Stimulated activated effector memory CD8-positive, alpha-beta T cell treated with anti-CD3 and anti-CD28 coated beads, Interleukin-12 subunit alpha, Interleukin-12 subunit beta, amount 100 ng/mL, for 72 hours (primary cell): ENCODE measurements at regions not wholly inside any gene's neighbourhood (a gene's known extent, or its start where the extent isn't known, plus 50 kb on each side); places are given as distances from the start of the nearest gene placed in this dataset.

Source experiments
- ATAC-seq: fragments of 150-1000 bp; cut with Tn5 transposase; 2 replicates; pipeline ENCODE4 v1.10.0; 2021
- DNase-seq, 2 donors: peaks; one replicate each; pipeline ENCODE4 v3.0.0; 2021 to 2022; ENCODE audit warnings: low spot score in 2 of 2
- H3K27ac Mint-ChIP-seq: one replicate; pipeline ENCODE4 v1.8.0; 2022; ENCODE audit warnings: mild to moderate bottlenecking, mixed read lengths
- H3K36me3 Mint-ChIP-seq: one replicate; pipeline ENCODE4 v1.8.0; 2022; ENCODE audit warnings: mild to moderate bottlenecking, mixed read lengths
- H3K4me1 Mint-ChIP-seq: one replicate; pipeline ENCODE4 v1.8.0; 2022; ENCODE audit warnings: mixed read lengths
- H3K4me3 Mint-ChIP-seq: one replicate; pipeline ENCODE4 v1.8.0; 2022; ENCODE audit warnings: mild to moderate bottlenecking, mixed read lengths
- H3K9me3 Mint-ChIP-seq: one replicate; pipeline ENCODE4 v1.8.0; 2022; ENCODE audit warnings: mixed read lengths

DNA sequence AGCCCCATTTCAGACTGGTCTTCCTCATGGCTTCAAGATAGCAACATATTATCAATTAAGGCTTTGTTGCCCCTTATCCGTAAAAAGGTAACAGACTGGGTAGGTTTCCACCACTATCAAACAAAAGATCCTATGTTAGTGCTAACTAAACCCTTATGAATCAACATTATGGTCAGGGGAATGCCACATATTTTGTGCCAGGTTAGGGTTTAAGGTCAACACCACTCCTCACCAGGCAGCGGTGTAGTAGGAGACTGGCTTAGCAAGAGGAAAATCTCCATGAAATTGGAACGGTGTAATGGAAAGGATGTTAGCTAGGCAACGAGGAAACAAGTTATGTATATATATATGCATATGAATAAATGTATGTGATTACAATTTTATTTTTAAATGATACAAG is 655.8 kb downstream of the TLR4 start:
- Mint-ChIP-seq H3K36me3 (no peaks in the 10 kb centered on the region), H3K27ac (no peak overlapping the region), H3K9me3 (peaks cover 5% of the 10 kb centered on the region), H3K4me1 (no peaks in the 10 kb centered on the region), H3K4me3 (no peak overlapping the region)
- DNase-seq (no peak), ATAC-seq (no peak)

DNA sequence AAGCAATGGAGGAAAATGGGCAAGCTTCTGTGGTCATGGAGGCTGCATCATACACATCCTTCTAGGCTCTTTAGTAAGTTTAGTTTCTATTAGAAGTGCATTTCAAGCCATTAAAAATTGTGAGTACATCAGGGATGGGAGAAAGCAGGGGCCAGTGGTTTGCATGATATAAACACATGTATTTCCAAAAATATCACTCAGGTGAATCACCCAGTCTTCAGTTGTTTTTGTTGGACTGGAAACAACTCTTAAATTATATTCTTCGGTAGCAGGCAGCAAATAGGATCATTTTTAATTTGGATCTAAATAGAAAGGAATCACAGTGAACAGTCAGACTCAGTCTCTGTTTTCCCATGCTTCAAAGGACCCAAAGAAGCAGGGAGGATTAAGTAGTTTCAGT is 657.9 kb downstream of the TLR4 start:
- DNase-seq (no peak), ATAC-seq (no peak)
- Mint-ChIP-seq H3K4me1 (no peaks in the 10 kb centered on the region), H3K9me3 (peaks cover 5% of the 10 kb centered on the region), H3K27ac (no peak overlapping the region), H3K4me3 (no peak overlapping the region), H3K36me3 (no peaks in the 10 kb centered on the region)

- peaks cover 5% of the 10 kb centered on the region for H3K9me3 Mint-ChIP-seq
- DNase-seq (no peak), ATAC-seq (no peak)
- no peaks in the 10 kb centered on the region for H3K4me1 Mint-ChIP-seq
- no peak overlapping the region for H3K27ac Mint-ChIP-seq
- no peak overlapping the region for H3K4me3 Mint-ChIP-seq
- H3K36me3 Mint-ChIP-seq: no peaks in the 10 kb centered on the region
Measured at GRCh38 chr9:118362596-118362995, 658.4 kb downstream of the TLR4 start.

DNA sequence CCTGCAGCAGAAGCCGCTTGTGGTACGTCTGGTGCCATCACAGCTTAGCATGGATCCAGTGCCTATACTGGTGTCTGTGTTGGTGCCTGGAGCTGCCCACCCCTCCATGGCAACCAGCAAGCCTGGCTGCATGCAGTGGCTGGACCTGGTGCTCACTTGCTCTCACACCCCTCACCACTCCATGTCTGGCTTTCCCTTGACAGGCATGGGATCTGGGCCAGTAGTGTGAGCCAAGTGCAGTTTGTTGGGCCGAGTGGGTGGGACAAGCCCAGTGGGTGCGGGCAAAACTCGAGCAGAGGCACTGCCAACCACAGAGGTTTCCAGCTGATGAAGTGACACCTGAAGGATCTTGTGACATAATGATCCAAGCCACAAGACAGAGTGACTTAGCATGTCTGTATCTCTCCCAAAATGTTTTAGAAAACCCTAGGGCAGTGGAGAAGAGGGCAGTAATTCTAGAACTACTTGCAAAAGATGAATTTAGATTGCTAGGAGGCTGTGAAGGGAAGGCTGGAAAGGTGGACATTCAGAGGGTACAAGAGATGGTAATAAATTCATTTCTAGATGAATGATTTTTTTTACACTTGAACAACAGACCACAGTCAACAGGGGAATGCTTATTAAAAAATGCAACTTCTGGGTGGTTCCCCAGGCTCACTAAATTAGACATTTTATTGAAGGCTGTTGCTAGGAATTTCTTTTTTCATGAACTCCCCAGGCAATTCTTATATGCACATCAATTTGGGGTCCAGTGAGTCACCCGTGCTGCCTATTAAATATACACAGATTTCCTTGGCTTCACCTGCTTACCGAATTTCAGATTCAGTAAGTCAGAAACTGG is 660.3 kb downstream of the TLR4 start:
- H3K4me3 Mint-ChIP-seq: no peak overlapping the region
- ATAC-seq (no peak), DNase-seq (no peak)
- no peak overlapping the region for H3K27ac Mint-ChIP-seq
- peaks cover 8% of the 10 kb centered on the region for H3K9me3 Mint-ChIP-seq
- no peaks in the 10 kb centered on the region for H3K36me3 Mint-ChIP-seq
- H3K4me1 Mint-ChIP-seq: no peaks in the 10 kb centered on the region

GRCh38 chr9:118366228-118366627 is 662.0 kb downstream of the TLR4 start:
- Mint-ChIP-seq H3K4me3 (no peak overlapping the region), H3K9me3 (peaks cover 8% of the 10 kb centered on the region), H3K36me3 (no peaks in the 10 kb centered on the region), H3K4me1 (no peaks in the 10 kb centered on the region), H3K27ac (no peak overlapping the region)
- no peak for DNase-seq
- no peak for ATAC-seq

DNA sequence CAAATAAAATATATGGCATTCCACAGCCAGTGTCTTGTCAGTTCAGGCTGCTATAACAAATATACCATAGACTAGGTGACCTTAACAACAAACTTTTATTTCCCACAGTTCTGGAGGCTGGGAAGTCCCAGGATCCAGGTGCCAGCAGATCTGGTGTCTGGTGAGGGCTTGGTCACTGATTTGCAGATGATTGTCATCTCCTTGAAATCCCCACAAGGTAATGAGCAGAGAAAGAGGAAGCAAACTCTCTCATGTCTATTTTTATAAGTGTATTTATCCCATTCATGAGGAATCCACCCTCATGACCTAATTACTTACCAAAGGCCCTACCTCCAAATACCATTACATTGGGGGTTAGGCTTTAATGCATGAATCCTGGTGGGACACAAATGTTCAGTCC is 663.2 kb downstream of the TLR4 start:
- no peak overlapping the region for H3K27ac Mint-ChIP-seq
- H3K4me1 Mint-ChIP-seq: no peaks in the 10 kb centered on the region
- H3K9me3 Mint-ChIP-seq: peaks cover 10% of the 10 kb centered on the region
- DNase-seq (no peak), ATAC-seq (no peak)
- H3K4me3 Mint-ChIP-seq: no peak overlapping the region
- no peaks in the 10 kb centered on the region for H3K36me3 Mint-ChIP-seq

GRCh38 chr9:118384531-118385100 is 680.4 kb downstream of the TLR4 start:
- Mint-ChIP-seq H3K9me3 (peaks cover 2% of the 10 kb centered on the region), H3K27ac (no peak overlapping the region), H3K4me1 (no peaks in the 10 kb centered on the region), H3K4me3 (no peak overlapping the region), H3K36me3 (no peaks in the 10 kb centered on the region)
- DNase-seq (no peak), ATAC-seq (no peak)

DNA sequence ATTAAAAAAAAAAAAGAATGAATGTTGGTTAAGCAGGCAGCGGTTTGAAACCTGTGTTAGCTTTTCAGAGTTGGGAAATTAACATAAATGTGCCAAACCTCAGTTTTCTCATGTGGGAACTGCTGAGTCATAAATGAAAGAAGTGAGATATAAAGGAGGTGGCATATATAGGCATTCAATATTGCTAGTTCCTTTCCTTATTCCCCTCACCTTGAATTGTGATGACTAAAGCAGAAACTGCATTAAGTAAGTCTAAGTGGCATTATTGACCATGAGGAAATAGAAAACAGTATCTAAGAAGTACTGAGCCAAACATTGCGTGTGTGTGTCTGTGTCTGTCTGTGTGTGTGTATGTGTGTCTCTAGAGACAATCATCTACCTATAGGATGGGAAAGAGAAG is 691.2 kb downstream of the TLR4 start:
- DNase-seq: no peak
- Mint-ChIP-seq H3K27ac (no peak overlapping the region), H3K9me3 (peaks cover 9% of the 10 kb centered on the region), H3K4me1 (no peaks in the 10 kb centered on the region), H3K36me3 (no peaks in the 10 kb centered on the region), H3K4me3 (no peak overlapping the region)
- peak; percentile 58 for ATAC-seq

GRCh38 chr9:118401546-118401945 is 697.3 kb downstream of the TLR4 start:
- ATAC-seq: no peak
- H3K36me3 Mint-ChIP-seq: no peaks in the 10 kb centered on the region
- H3K4me3 Mint-ChIP-seq: no peak overlapping the region
- peaks cover 8% of the 10 kb centered on the region for H3K9me3 Mint-ChIP-seq
- no peak overlapping the region for H3K27ac Mint-ChIP-seq
- no peak for DNase-seq
- no peaks in the 10 kb centered on the region for H3K4me1 Mint-ChIP-seq

DNA sequence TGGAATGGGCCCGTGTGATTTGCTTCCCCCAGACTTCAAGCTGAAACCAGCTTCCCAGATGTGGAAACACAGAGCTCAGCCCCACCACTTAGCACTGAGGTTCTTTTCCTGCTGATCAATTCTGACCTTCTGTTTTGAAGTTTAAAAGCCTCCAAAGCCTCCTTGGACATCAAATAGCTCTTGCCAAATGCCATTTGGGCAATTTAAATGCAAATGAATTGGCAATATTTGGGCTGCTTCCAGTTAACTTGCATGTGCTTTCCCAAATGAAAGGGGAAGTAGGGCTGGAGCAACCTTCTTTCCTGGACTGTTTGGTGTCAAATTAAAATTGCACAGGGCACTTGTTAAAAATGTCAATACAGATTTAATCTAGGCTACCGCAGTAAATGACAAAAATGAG is 710.5 kb downstream of the TLR4 start:
- H3K4me3 Mint-ChIP-seq: no peak overlapping the region
- no peaks in the 10 kb centered on the region for H3K4me1 Mint-ChIP-seq
- no peaks in the 10 kb centered on the region for H3K9me3 Mint-ChIP-seq
- H3K27ac Mint-ChIP-seq: no peak overlapping the region
- H3K36me3 Mint-ChIP-seq: no peaks in the 10 kb centered on the region
- ATAC-seq (no peak), DNase-seq (no peak)

DNA sequence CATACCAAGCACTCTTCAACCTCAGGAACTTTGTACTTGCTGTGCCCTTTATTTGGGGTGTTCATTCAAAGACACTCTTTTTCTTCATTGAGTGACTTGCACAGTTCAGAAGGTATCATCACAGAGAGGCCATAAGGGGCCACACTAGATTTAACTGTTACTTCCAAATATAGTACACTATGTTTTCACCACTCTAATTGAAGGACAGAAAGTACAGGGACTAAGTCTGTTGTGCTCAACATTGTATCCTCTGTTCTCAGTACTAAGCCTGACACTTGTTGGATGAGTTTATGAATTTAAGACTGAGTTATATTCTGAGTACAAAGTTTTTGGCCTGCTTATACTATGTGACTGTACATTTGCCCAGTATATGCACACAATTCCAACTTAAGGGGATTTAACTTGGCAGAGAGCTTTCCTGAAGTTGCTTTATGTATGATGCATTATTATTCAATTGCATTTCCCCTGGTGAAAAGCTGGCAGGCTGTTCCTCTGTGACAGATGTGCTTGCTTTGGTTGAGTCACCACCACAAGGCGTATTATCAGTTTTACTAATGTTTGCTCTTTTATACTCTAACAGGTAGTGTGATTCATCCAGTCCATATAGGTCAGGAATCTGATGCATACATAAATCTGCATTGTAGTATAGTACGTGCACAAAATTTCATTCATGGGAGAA is 714.8 kb downstream of the TLR4 start:
- ATAC-seq (no peak), DNase-seq (no peak)
- H3K36me3 Mint-ChIP-seq: no peaks in the 10 kb centered on the region
- H3K4me1 Mint-ChIP-seq: no peaks in the 10 kb centered on the region
- no peak overlapping the region for H3K27ac Mint-ChIP-seq
- no peak overlapping the region for H3K4me3 Mint-ChIP-seq
- no peaks in the 10 kb centered on the region for H3K9me3 Mint-ChIP-seq

DNA sequence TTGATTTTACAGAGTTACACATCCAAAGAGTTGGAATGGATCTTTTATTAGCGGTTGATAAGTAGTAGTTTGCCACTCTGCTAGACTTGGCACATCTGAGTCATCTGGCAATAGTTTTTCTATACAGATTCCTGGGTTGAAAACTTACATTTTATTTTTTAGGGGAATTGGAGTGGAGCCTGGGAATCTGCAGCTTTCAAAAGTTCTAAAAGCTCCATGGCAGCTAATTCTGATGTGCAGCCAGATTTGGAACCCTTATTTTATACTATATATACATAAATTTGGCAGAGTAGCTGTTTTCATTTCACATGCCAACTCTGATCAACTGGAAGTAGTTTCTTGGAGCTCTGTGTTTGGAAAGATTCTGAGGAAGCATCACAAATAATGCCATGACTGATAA is 715.5 kb downstream of the TLR4 start:
- Mint-ChIP-seq H3K36me3 (no peaks in the 10 kb centered on the region), H3K9me3 (no peaks in the 10 kb centered on the region), H3K4me1 (no peaks in the 10 kb centered on the region), H3K27ac (no peak overlapping the region), H3K4me3 (no peak overlapping the region)
- DNase-seq (no peak), ATAC-seq (no peak)

- Mint-ChIP-seq H3K27ac (no peak overlapping the region), H3K4me1 (no peaks in the 10 kb centered on the region), H3K36me3 (no peaks in the 10 kb centered on the region), H3K4me3 (no peak overlapping the region), H3K9me3 (no peaks in the 10 kb centered on the region)
- ATAC-seq: no peak
- no peak for DNase-seq
Measured at GRCh38 chr9:118422508-118422907, 718.3 kb downstream of the TLR4 start.

DNA sequence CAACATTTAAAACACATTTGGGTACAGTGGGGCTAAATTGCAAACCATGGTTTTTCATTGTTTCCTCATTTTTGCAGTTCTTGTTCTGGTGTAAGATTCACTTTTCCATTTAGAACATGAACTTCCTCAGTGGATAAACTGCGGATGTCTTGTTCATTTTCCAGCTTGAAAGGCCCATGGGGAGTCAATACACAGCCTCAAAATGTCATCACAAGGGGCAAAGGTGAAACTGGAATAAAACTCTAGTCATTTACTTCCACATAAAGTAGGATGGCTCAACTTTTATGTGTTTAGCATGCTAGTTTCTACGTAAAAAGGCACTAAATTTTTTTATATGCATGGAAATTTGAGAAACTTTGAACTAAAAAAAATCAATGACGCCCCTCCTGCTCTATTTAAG is 718.8 kb downstream of the TLR4 start:
- no peak for ATAC-seq
- H3K27ac Mint-ChIP-seq: no peak overlapping the region
- H3K4me3 Mint-ChIP-seq: no peak overlapping the region
- no peak for DNase-seq
- no peaks in the 10 kb centered on the region for H3K9me3 Mint-ChIP-seq
- H3K4me1 Mint-ChIP-seq: no peaks in the 10 kb centered on the region
- H3K36me3 Mint-ChIP-seq: no peaks in the 10 kb centered on the region

- ATAC-seq (no peak), DNase-seq (no peak)
- Mint-ChIP-seq H3K36me3 (no peaks in the 10 kb centered on the region), H3K4me1 (no peaks in the 10 kb centered on the region), H3K27ac (no peak overlapping the region), H3K9me3 (no peaks in the 10 kb centered on the region), H3K4me3 (no peak overlapping the region)
Measured at GRCh38 chr9:118423721-118424120, 719.5 kb downstream of the TLR4 start.

DNA sequence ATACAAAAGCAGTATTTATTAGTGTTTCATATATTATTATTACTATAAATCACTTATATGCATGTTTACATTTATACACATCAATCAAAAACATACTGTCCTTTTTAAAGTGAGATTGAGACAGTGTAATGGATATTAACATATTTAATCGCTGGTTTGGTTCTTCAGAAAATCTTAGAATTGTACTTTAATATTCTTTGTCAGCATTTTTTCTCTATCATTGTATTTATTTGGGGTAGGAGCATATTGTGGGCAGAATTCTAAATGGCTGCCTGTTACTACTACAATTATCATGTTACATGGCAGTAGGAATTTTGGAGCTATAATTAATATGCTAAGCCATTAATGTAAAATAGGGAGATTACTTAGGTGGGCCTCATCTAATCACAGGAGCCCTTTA is 722.6 kb downstream of the TLR4 start:
- peaks cover 4% of the 10 kb centered on the region for H3K9me3 Mint-ChIP-seq
- no peak for DNase-seq
- ATAC-seq: no peak
- H3K4me3 Mint-ChIP-seq: no peak overlapping the region
- no peak overlapping the region for H3K27ac Mint-ChIP-seq
- H3K36me3 Mint-ChIP-seq: no peaks in the 10 kb centered on the region
- no peaks in the 10 kb centered on the region for H3K4me1 Mint-ChIP-seq
